Retina (tissue), 1 donor: ENCODE measurements at regions not wholly inside any gene's neighbourhood (a gene's known extent, or its start where the extent isn't known, plus 50 kb on each side); places are given as distances from the start of the nearest gene placed in this dataset.
"Not testable (repeated sequence)": the region's sequence is repeated elsewhere in the genome, so short reads cannot be mapped to it uniquely, and the experiment has no call there.

Source experiments
- DNase-seq: peaks from one replicate; pipeline ENCODE4 v3.0.0-alpha.2; 2016

GRCh38 chr4:24195991-24196736 is 306.3 kb upstream of the PPARGC1A start:
- DNase-seq, result no peak

- DNase-seq, result no peak
These were observed 302.3 kb upstream of the PPARGC1A start for GRCh38 chr4:24192018-24192641.

GRCh38 chr4:24190761-24191695 is 301.2 kb upstream of the PPARGC1A start:
- DNase-seq, result no peak

- no peak for DNase-seq
These were observed 298.6 kb upstream of the PPARGC1A start for GRCh38 chr4:24188459-24188858.

DNA sequence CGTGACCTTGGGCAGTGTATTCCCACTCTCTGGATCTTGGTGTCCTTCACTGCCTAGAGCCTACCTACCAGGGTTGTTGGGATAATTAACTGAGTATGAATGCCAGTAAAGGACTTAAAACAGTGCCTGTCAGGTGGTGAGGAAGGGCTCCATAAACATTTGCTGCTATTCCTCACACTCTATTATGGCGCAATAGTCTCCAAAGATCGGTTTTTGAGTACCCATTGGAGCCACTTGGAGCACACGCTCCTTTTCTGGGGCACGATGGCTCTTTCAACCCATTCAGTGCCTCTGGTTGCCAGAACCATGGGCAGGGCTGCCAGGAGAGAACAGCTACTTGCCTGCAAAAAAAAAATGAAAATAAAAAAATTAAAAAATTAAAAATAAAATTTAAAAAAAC is 296.6 kb upstream of the PPARGC1A start:
- no peak for DNase-seq

DNA sequence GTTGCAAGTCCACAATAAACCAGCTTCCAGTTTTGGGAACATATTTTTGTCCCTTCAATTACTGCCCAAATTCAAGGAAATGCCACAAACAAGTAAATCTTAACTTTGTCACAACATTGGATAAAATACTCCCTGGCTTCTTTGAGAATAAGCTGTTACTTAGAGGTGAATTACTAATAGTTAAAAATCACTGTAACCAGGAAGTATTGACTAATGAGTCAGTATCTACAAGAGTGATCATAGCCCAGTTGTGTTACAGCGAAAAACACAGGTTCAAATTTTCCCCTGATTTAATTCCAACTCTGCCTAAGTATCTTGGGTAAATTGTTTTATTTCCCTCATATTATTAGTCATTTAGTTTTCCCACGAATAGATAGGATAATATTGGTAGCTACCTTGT is 291.2 kb upstream of the PPARGC1A start:
- no peak for DNase-seq

- no peak for DNase-seq
These were observed 290.7 kb upstream of the PPARGC1A start for GRCh38 chr4:24180586-24180985.

DNA sequence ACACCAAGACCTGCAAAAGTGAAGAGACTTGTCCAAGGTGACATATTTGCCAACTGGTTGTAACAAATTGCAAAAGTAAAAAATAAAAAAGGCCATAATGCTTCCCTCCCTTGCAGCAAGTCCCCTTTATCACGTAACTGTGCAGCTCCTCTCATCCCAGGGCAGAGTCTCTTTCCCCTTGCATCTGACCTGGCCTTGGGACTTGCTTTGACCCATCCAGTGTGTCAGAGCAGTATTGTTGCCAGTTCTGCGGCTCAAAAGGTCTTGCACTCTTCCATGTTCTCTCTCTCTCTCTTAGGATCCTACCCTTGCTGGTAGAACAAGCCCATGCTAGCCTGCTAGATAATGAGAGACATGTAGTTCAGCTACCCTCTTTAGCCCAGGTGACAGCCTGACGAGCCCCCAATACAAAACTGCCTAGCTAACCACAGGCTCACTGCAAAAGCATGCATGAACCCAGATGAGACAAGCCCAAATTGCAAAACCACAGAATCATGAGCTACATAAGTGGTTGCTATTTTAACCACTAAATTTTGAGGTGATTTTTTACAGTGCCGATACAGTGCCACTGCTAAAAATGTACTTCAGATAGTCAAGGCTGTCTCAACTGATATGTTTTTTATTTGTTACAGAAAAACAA is 289.5 kb upstream of the PPARGC1A start:
- no peak for DNase-seq

- not testable (repeated sequence) for DNase-seq
These were observed 287.6 kb upstream of the PPARGC1A start for GRCh38 chr4:24177443-24177842.

- no peak for DNase-seq
These were observed 285.9 kb upstream of the PPARGC1A start for GRCh38 chr4:24175707-24176106.

DNA sequence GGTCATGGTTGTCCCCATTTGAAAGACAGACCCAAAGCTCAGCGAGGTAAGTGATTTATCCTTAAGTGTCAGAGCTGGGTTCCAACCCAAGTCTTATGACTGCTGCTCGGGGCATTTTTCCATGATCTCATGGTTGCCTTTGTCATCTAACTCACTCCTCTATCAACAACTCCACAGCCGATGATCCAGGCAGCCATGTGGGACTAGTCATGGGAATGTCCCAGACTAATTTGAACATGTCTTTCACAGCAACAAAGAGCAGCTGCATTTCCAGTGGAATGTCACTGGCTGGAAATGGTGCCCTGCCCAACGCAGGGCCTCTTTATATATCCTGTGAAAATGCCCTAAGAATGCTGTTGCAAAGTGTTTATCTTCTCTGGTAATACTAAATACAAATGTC is 284.8 kb upstream of the PPARGC1A start:
- no peak for DNase-seq

DNA sequence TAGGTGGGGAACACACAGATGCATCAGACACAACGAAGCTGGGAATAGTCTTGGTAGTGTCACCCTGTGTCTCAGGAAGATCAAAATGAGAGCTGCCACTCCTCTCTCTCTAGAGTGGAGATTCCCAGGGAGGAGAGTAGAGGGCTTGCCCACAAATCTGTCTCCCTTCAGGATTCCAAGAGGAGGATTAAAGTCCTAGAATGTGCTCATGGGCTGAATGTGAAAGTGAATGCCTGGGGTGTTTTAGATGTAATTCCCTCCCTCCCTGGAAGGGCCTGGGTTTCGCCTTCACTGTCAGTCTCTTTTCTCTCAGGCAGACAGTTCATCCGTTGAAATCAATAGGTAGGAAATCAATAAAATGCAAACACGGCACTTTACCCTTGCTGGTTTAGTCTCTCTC is 282.6 kb upstream of the PPARGC1A start:
- peak; percentile 37 for DNase-seq

DNA sequence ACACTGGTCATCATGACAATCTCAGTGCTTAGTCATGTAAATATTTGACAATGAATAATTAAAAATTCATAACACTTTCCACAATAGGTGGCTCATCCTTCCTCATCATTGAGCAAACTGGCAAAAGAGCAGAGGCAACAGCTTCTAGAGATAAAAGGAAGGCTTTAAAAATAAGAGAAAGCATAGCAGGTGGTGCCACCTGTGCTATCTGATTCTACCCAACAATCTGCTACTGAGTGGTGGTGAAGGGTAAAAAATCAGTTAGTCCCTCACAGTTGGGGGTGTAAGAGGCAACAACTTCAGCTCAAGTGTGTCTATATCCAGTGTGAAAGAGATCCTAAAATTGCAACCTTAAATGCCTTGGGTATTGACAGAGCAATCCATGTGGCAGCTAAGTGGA is 280.1 kb upstream of the PPARGC1A start:
- DNase-seq, result no peak

DNA sequence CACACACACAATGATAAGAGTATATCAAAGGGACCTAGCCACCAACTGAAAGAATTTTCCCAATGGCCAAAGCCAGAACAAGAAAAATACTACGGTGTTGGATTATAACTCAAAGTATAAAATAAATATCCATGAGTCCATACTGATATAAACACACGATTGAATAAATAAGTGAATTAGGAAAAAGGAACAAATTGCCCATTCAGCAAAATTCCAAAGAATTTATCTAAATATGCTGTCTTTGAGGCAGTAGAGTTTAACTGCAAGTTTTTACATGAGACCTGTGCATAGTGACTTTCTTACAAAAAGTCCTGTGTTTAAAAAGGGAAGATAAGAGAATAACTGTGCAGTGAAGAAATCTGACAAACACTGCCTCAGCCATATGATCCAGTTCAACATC is 278.8 kb upstream of the PPARGC1A start:
- no peak for DNase-seq

GRCh38 chr4:24166501-24166900 is 276.7 kb upstream of the PPARGC1A start:
- DNase-seq, result no peak

DNA sequence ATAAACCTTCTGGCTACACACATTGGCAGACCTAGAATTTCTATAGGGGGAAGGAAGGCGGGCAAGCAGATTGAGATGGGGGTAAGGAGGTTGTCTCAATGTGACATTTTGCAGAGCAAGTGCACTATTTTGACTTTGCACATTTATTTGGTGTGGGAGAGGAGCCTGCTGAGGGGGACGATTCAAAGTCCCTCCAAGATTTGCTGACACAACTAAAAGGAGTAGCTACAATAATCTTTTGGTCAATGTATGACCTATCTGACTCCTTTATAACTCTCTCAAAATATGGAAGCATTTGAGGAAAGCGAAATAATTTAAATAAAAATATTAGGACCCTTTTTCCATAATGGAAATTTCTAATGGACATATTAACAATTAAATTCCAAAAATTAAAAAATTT is 274.9 kb upstream of the PPARGC1A start:
- DNase-seq, result no peak

DNA sequence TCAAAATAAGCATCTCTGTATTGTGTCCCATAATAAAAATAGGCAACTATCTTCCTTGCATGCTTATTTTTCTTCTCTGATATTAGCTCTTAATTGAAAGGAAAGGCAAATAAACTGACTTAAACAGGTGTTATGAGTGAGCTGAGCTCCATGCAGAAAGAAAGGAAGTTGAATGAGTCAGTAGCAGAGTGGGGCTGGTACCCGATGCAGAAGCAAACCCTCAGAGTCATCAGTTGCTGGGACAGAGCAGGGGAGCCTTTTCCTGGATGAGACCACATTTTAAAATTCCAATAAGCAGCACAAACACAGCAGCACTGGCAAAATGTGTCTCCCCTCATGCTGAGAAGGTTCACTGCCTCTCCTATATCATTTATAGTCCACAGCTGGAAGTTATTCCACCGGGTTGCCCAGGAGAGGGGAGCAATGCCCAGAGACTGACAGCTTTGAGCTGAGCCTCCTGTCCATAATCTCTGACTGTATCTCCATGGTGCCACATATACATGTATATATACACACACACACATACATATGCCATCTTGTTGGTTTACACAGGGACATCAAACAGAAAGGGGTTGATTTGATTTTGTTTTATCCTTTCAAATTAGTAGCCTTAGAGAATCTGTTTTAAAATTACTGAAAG is 274.3 kb upstream of the PPARGC1A start:
- DNase-seq, result no peak

DNA sequence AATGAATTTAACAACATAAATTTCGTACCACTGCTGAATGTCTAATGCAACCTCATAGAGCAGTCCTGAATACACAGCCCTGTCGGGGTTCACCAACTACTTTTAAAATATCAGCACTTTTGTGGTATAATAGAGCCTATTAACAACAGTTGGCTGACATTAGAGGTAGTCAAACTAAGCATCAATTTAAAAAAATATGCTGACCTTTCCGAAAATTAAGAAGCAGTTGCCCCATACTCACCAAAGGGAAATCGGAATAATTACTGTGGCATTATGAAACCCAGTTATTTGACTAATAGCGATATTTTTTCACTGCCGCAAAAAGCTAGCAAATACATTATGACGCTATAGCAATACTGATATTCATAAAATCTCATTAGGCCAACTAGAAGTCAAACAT is 273.5 kb upstream of the PPARGC1A start:
- DNase-seq, result no peak

DNA sequence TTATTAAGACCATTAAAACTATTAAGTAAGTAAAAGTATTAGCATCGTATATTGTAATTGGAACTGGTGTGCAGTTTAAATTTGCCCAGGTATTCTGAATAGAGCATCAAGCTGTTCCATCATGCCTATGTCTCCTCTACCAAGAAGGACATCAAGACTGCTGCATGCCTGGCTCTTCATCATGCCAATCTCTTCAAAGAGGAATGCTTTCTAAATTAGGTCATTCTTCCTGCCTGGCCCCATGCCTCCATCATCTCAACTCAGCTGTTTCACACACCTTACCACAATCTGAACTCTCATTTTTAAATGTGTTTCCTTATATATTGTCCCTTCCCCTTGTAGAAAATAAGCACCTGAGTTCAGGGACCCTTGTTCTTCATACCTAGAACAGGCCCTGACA is 270.5 kb upstream of the PPARGC1A start:
- no peak for DNase-seq

- no peak for DNase-seq
These were observed 268.2 kb upstream of the PPARGC1A start for GRCh38 chr4:24158031-24158430.

GRCh38 chr4:24150034-24150433 is 260.2 kb upstream of the PPARGC1A start:
- DNase-seq, result no peak

DNA sequence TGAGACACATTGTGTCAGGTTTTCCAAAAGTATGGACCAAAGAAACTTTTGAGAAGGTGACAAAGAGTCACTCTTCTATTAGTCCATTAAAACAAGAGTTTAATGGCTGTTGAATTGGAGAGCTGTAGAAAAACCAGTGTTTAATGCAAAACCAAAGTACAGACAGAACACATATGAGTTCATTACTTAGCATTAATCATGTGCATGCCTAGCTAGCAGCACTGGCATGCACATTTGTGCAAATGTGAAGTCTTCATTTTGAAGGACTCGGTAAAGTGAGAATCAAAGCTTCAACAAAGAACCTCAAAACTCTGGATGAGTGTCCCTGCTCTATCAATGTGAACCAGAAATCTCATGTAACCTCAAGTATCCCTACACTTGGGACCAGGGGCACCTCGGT is 256.3 kb upstream of the PPARGC1A start:
- DNase-seq, result no peak

DNA sequence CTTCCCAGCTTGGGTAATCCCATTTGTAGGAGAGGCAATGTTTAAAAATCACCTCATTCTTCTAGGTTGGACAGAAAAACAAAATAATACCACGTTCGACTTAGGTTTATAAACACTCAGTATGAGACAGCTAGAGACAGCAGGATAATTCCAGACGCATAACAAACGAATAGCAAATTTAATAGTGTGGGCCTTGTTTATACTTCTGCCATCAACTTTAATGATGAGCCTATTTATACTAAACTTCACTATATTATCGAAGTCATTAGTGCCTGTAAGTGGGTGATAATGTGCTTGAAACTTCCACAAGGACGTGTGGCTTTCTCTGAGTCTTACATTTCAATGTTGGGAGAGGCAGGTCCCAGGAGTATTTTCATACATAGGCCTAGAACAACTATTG is 255.7 kb upstream of the PPARGC1A start:
- DNase-seq, result no peak
